ENCODE measurements at regions not wholly inside any gene's neighbourhood (a gene's known extent, or its start where the extent isn't known, plus 50 kb on each side); places are given as distances from the start of the nearest gene placed in this dataset.

- ChIA-PET POLR2A (no interaction called here), CTCF (no interaction called here)
- Histone ChIP-seq H3K27ac (ENCODE audit: low read depth, low read length) (no peak overlapping the region), H3K9me3 (ENCODE audit: control insufficient read depth, insufficient read depth, low read length) (peaks cover 55% of the 10 kb centered on the region), H3K27me3 (ENCODE audit: control insufficient read depth, insufficient read depth, low read length) (no peaks in the 10 kb centered on the region), H3K4me3 (ENCODE audit: low read depth, low read length) (no peak overlapping the region)
- DNase-seq (ENCODE audit: low read depth, low spot score) = no peak
- TF ChIP-seq, protein P1, sequence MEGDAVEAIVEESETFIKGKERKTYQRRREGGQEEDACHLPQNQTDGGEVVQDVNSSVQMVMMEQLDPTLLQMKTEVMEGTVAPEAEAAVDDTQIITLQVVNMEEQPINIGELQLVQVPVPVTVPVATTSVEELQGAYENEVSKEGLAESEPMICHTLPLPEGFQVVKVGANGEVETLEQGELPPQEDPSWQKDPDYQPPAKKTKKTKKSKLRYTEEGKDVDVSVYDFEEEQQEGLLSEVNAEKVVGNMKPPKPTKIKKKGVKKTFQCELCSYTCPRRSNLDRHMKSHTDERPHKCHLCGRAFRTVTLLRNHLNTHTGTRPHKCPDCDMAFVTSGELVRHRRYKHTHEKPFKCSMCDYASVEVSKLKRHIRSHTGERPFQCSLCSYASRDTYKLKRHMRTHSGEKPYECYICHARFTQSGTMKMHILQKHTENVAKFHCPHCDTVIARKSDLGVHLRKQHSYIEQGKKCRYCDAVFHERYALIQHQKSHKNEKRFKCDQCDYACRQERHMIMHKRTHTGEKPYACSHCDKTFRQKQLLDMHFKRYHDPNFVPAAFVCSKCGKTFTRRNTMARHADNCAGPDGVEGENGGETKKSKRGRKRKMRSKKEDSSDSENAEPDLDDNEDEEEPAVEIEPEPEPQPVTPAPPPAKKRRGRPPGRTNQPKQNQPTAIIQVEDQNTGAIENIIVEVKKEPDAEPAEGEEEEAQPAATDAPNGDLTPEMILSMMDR (IDR thresholded peaks at IDR 0.05; ENCODE audit: low read depth, low read length) = no peak
These were observed 2295.3 kb downstream of the TP53TG3F start for GRCh38 chr16:35754391-35755369.

DNA sequence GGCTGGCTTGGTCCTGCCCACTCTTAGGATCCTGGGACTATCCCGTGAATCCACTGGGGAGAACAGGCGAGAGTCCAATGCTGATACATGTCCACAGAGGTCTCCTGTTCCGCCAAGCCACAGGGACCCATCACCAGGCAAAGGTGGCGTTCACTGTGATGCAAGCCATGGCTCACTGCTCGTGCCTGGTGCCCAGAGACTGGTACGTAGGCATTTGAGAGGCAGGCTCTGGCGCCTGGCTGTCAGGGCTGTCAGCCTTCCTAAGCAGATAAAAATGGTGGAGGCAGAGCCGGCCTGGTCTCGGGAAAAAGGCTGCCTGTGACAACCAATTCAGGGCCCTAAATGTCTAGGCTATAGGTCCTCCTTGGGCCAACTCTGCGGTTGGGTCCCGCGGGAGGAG, 2329.0 kb downstream of the TP53TG3F start:
- POLR2A ChIA-PET = no interaction called here
- no peak for DNase-seq (ENCODE audit: low read depth, low spot score)
- no peak overlapping the region for H3K4me3 ChIP-seq (ENCODE audit: low read depth, low read length)
- CTCF ChIA-PET = no interaction called here
- peaks cover 68% of the 10 kb centered on the region for H3K9me3 ChIP-seq (ENCODE audit: control insufficient read depth, insufficient read depth, low read length)
- TF ChIP-seq, protein P1 (IDR thresholded peaks at IDR 0.05; ENCODE audit: low read depth, low read length) = no peak
- no peak overlapping the region for H3K27ac ChIP-seq (ENCODE audit: low read depth, low read length)
- H3K27me3 ChIP-seq (ENCODE audit: control insufficient read depth, insufficient read depth, low read length) = no peaks in the 10 kb centered on the region

GRCh38 chr16:35792516-35793285, 2333.3 kb downstream of the TP53TG3F start:
- no peaks in the 10 kb centered on the region for H3K27me3 ChIP-seq (ENCODE audit: control insufficient read depth, insufficient read depth, low read length)
- no peak overlapping the region for H3K4me3 ChIP-seq (ENCODE audit: low read depth, low read length)
- H3K27ac ChIP-seq (ENCODE audit: low read depth, low read length) = no peak overlapping the region
- no peak for DNase-seq (ENCODE audit: low read depth, low spot score)
- H3K9me3 ChIP-seq (ENCODE audit: control insufficient read depth, insufficient read depth, low read length) = peaks cover 77% of the 10 kb centered on the region
- POLR2A ChIA-PET = no interaction called here
- CTCF ChIA-PET = no interaction called here
- TF ChIP-seq, protein P1 (IDR thresholded peaks at IDR 0.05; ENCODE audit: low read depth, low read length) = no peak

- H3K27me3 ChIP-seq (ENCODE audit: control insufficient read depth, insufficient read depth, low read length) = no peaks in the 10 kb centered on the region
- POLR2A ChIA-PET = no interaction called here
- TF ChIP-seq, protein P1 (IDR thresholded peaks at IDR 0.05; ENCODE audit: low read depth, low read length) = no peak
- no peak for DNase-seq (ENCODE audit: low read depth, low spot score)
- CTCF ChIA-PET = no interaction called here
- peaks cover 70% of the 10 kb centered on the region for H3K9me3 ChIP-seq (ENCODE audit: control insufficient read depth, insufficient read depth, low read length)
- H3K27ac ChIP-seq (ENCODE audit: low read depth, low read length) = no peak overlapping the region
- H3K4me3 ChIP-seq (ENCODE audit: low read depth, low read length) = no peak overlapping the region
These were observed 2334.2 kb downstream of the TP53TG3F start for GRCh38 chr16:35793601-35794000.

DNA sequence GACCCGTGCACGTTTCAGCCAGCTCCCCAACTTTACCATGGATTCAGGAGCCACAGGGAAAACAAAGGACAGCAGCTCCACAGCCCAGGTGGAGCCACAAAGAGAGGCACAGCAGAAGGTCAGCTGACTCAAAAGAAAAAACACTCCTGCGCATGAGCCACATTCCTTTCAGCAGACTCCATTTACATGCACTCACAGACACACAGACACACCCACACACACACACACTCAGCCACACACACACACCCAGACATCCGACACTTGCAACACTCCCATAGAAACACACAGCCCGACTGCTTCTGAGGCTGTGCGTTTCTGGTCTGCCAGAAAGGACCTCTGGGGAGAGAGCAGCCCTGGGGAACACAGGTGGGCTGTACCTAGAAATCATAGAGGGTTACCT, 2335.5 kb downstream of the TP53TG3F start:
- ChIA-PET CTCF (no interaction called here), POLR2A (no interaction called here)
- no peak overlapping the region for H3K4me3 ChIP-seq (ENCODE audit: low read depth, low read length)
- DNase-seq (ENCODE audit: low read depth, low spot score) = no peak
- no peaks in the 10 kb centered on the region for H3K27me3 ChIP-seq (ENCODE audit: control insufficient read depth, insufficient read depth, low read length)
- TF ChIP-seq, protein P1 (IDR thresholded peaks at IDR 0.05; ENCODE audit: low read depth, low read length) = no peak
- H3K27ac ChIP-seq (ENCODE audit: low read depth, low read length) = no peak overlapping the region
- peaks cover 66% of the 10 kb centered on the region for H3K9me3 ChIP-seq (ENCODE audit: control insufficient read depth, insufficient read depth, low read length)
